ENCODE measurements at regions not wholly inside any gene's neighbourhood (a gene's known extent, or its start where the extent isn't known, plus 50 kb on each side); places are given as distances from the start of the nearest gene placed in this dataset.
A peak's percentile ranks its signal among the peaks of the same experiment; 100 is the strongest.
"Not testable (repeated sequence)": the region's sequence is repeated elsewhere in the genome, so short reads cannot be mapped to it uniquely, and the experiment has no call there.

DNA sequence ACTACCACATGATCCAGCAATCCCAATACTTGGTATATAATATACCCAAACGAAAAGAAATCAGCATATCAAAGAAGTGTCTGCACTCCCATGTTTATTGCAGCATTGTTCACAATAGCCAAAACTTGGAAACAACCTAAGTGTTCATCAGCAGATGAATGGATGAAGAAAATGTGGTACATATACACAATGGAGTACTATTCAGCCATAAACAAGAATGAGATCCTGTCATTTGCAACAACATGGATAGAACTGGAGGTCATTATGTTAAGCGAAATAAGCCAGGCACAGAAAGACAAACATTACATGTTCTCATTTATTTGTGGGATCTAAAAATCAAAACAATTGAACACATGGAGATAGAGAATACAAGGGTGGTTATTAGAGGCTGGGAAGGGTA, 176.2 kb upstream of the CAND1 start:
- no CpG with 5 or more reads among the region's 2 CpGs for WGBS (ENCODE audit: extremely low coverage, insufficient coverage, insufficient read length)
- not testable (repeated sequence) for H3K9ac ChIP-seq (ENCODE audit: low read length); H4K8ac ChIP-seq (ENCODE audit: low read depth, low read length)

DNA sequence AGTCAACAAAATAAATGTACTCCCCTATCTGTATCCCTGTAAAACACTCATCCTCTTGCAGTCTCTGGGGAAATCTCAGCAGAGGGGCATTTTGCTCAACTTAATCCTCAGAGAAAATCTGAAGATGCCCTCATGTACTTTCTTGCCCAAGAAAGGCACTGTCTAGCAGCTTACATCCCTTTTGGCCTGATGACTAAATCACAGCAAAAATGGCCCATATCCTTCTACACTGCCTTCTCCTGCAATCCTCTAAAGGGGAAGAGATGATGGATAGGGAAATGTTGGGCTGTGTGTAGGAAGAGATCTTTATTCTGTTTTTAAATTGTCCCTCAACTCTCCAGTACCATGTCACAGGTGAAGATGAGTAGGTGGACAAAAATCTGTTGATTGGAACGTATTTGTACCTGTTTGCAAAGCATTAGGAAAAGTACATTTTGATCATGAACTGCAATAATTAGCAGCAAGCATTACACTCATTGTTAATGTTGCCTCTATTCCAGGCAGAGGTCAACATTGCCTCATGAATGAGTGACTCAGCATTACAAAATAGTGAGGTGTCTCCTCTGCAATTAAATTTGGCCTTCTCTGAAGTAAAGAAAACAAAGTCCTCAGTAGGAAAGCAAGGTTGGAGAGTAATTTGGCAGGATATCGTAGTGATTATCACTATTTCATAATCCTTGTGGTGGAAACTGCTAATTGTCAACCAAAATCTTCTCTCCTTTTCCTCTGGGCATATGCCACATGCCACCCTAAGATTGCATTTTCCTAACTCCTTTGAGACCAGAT, 172.4 kb upstream of the CAND1 start:
- no CpG with 5 or more reads among the region's 2 CpGs for WGBS (ENCODE audit: extremely low coverage, insufficient coverage, insufficient read length)
- no peak overlapping the region for H2BK120ac ChIP-seq (ENCODE audit: insufficient read depth, low read length, poor library complexity)
- H2BK5ac ChIP-seq (ENCODE audit: low read depth, low read length, poor library complexity), result no peak overlapping the region

More for the DNA sequence above, 176.2 kb upstream of the CAND1 start:
- not testable (repeated sequence) for H3K4me1 ChIP-seq (ENCODE audit: control insufficient read depth in 1 of 2, insufficient read depth in 2 of 2, low read length in 2 of 2); H3K18ac ChIP-seq (ENCODE audit: low read length); H2BK5ac ChIP-seq (ENCODE audit: low read depth, low read length, poor library complexity); H2BK12ac ChIP-seq (ENCODE audit: low read length); H3K27me3 ChIP-seq (ENCODE audit: insufficient read depth, low read length); H3K4ac ChIP-seq (ENCODE audit: low read depth, low read length); H2AFZ ChIP-seq (ENCODE audit: insufficient read depth, low read length, poor library complexity); H3K79me2 ChIP-seq (ENCODE audit: control insufficient read depth, insufficient read depth, low read length, poor library complexity); H3K4me3 ChIP-seq (ENCODE audit: low read depth, low read length); DNase-seq; H4K12ac ChIP-seq (ENCODE audit: low read depth, low read length); H4K91ac ChIP-seq (ENCODE audit: low read depth, low read length); H3K27ac ChIP-seq (ENCODE audit: low read depth, low read length); H3K9me3 ChIP-seq (ENCODE audit: insufficient read depth, low read depth, low read length); H2AK5ac ChIP-seq (ENCODE audit: low read length); H3K36me3 ChIP-seq (ENCODE audit: control insufficient read depth in 1 of 2, insufficient read depth in 2 of 2, low read length in 2 of 2); H3K23ac ChIP-seq (ENCODE audit: low read length); H3K79me1 ChIP-seq (ENCODE audit: low read length); H2BK120ac ChIP-seq (ENCODE audit: insufficient read depth, low read length, poor library complexity); H3K14ac ChIP-seq (ENCODE audit: low read length); H3K4me2 ChIP-seq (ENCODE audit: low read length)

DNA sequence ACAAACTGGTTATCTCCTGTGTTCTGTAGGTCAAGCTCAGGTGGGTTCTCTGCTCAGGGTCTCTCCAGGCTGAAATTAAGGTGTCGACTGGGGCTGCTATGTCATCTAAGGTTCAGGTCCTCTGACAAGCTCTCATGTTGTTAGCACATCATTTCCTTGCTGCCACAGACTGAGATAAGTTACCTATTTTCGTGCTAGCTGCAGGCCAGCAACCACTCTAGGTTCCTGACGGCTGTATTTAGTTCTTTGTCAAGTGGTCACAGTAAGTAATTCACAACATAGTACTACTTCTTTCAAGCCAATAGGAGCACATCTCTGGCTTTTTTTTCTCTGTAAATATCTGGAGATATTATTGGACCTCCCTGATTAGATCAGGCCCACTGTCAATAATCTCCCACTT, 169.3 kb upstream of the CAND1 start:
- no peaks in the 10 kb centered on the region for H3K4me1 ChIP-seq (ENCODE audit: control insufficient read depth in 1 of 2, insufficient read depth in 2 of 2, low read length in 2 of 2)
- H2BK5ac ChIP-seq (ENCODE audit: low read depth, low read length, poor library complexity), result no peak overlapping the region
- H3K4ac ChIP-seq (ENCODE audit: low read depth, low read length), result no peak overlapping the region
- no peak overlapping the region for H3K27ac ChIP-seq (ENCODE audit: low read depth, low read length)
- no peak overlapping the region for H3K14ac ChIP-seq (ENCODE audit: low read length)
- WGBS (ENCODE audit: extremely low coverage, insufficient coverage, insufficient read length), result no CpG with 5 or more reads among the region's 3 CpGs
- no peaks in the 10 kb centered on the region for H3K27me3 ChIP-seq (ENCODE audit: insufficient read depth, low read length)
- H2AFZ ChIP-seq (ENCODE audit: insufficient read depth, low read length, poor library complexity), result no peak overlapping the region
- no peak overlapping the region for H2AK5ac ChIP-seq (ENCODE audit: low read length)
- no peaks in the 10 kb centered on the region for H3K9me3 ChIP-seq (ENCODE audit: insufficient read depth, low read depth, low read length)
- no peak overlapping the region for H2BK120ac ChIP-seq (ENCODE audit: insufficient read depth, low read length, poor library complexity)
- no peak overlapping the region for H4K8ac ChIP-seq (ENCODE audit: low read depth, low read length)
- no peaks in the 10 kb centered on the region for H3K79me2 ChIP-seq (ENCODE audit: control insufficient read depth, insufficient read depth, low read length, poor library complexity)
- H3K36me3 ChIP-seq (ENCODE audit: control insufficient read depth in 1 of 2, insufficient read depth in 2 of 2, low read length in 2 of 2), result no peaks in the 10 kb centered on the region
- H3K9ac ChIP-seq (ENCODE audit: low read length), result no peak overlapping the region
- no peak overlapping the region for H4K91ac ChIP-seq (ENCODE audit: low read depth, low read length)
- no peak overlapping the region for H3K4me2 ChIP-seq (ENCODE audit: low read length)
- H4K12ac ChIP-seq (ENCODE audit: low read depth, low read length), result no peak overlapping the region
- no peaks in the 10 kb centered on the region for H3K79me1 ChIP-seq (ENCODE audit: low read length)
- H3K23ac ChIP-seq (ENCODE audit: low read length), result no peak overlapping the region
- H2BK12ac ChIP-seq (ENCODE audit: low read length), result no peak overlapping the region
- no peak for DNase-seq
- no peak overlapping the region for H3K4me3 ChIP-seq (ENCODE audit: low read depth, low read length)
- no peak overlapping the region for H3K18ac ChIP-seq (ENCODE audit: low read length)

More for the DNA sequence above, 172.4 kb upstream of the CAND1 start:
- Histone ChIP-seq H2BK12ac (ENCODE audit: low read length) (no peak overlapping the region), H3K9me3 (ENCODE audit: insufficient read depth, low read depth, low read length) (no peaks in the 10 kb centered on the region), H3K4me3 (ENCODE audit: low read depth, low read length) (no peak overlapping the region), H3K4ac (ENCODE audit: low read depth, low read length) (no peak overlapping the region), H3K27ac (ENCODE audit: low read depth, low read length) (no peak overlapping the region), H4K91ac (ENCODE audit: low read depth, low read length) (no peak overlapping the region), H3K14ac (ENCODE audit: low read length) (no peak overlapping the region), H3K79me1 (ENCODE audit: low read length) (no peaks in the 10 kb centered on the region), H4K8ac (ENCODE audit: low read depth, low read length) (no peak overlapping the region), H3K36me3 (ENCODE audit: control insufficient read depth in 1 of 2, insufficient read depth in 2 of 2, low read length in 2 of 2) (no peaks in the 10 kb centered on the region), H3K79me2 (ENCODE audit: control insufficient read depth, insufficient read depth, low read length, poor library complexity) (no peaks in the 10 kb centered on the region), H3K18ac (ENCODE audit: low read length) (no peak overlapping the region), H3K27me3 (ENCODE audit: insufficient read depth, low read length) (no peaks in the 10 kb centered on the region), H3K4me1 (ENCODE audit: control insufficient read depth in 1 of 2, insufficient read depth in 2 of 2, low read length in 2 of 2) (no peaks in the 10 kb centered on the region), H4K12ac (ENCODE audit: low read depth, low read length) (no peak overlapping the region), H2AK5ac (ENCODE audit: low read length) (no peak overlapping the region), H3K23ac (ENCODE audit: low read length) (no peak overlapping the region), H3K9ac (ENCODE audit: low read length) (no peak overlapping the region), H2AFZ (ENCODE audit: insufficient read depth, low read length, poor library complexity) (no peak overlapping the region), H3K4me2 (ENCODE audit: low read length) (no peak overlapping the region)
- peak; percentile 40 to 62 for DNase-seq

DNA sequence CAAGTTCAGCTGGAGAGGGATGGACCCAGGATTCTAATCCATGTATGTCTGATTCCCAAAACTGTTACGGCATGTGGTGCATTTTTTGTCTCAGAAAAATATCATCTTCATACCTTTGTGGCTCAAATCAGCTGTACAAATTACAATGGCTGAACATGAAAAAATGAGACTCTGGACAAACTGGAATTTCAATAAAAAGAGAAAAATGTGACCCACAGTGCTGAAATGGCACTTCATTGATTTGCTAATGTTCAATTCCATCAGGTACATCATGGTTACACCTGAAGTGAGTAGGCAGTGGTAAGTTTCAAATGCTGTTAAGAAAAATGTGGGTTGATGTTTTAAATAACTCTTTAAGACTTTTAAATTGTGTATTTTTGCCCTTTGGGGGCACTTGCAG, 165.6 kb upstream of the CAND1 start:
- H4K12ac ChIP-seq (ENCODE audit: low read depth, low read length), result no peak overlapping the region
- H2BK12ac ChIP-seq (ENCODE audit: low read length), result no peak overlapping the region
- no peaks in the 10 kb centered on the region for H3K4me1 ChIP-seq (ENCODE audit: control insufficient read depth in 1 of 2, insufficient read depth in 2 of 2, low read length in 2 of 2)
- no peak overlapping the region for H3K4me2 ChIP-seq (ENCODE audit: low read length)
- no peak overlapping the region for H3K27ac ChIP-seq (ENCODE audit: low read depth, low read length)
- no peak overlapping the region for H3K4ac ChIP-seq (ENCODE audit: low read depth, low read length)
- H2AFZ ChIP-seq (ENCODE audit: insufficient read depth, low read length, poor library complexity), result no peak overlapping the region
- H4K91ac ChIP-seq (ENCODE audit: low read depth, low read length), result no peak overlapping the region
- no CpG with 5 or more reads among the region's 1 CpG for WGBS (ENCODE audit: extremely low coverage, insufficient coverage, insufficient read length)
- H3K36me3 ChIP-seq (ENCODE audit: control insufficient read depth in 1 of 2, insufficient read depth in 2 of 2, low read length in 2 of 2), result no peaks in the 10 kb centered on the region
- no peak overlapping the region for H2BK120ac ChIP-seq (ENCODE audit: insufficient read depth, low read length, poor library complexity)
- H3K4me3 ChIP-seq (ENCODE audit: low read depth, low read length), result no peak overlapping the region
- no peak overlapping the region for H4K8ac ChIP-seq (ENCODE audit: low read depth, low read length)
- no peak overlapping the region for H2BK5ac ChIP-seq (ENCODE audit: low read depth, low read length, poor library complexity)
- DNase-seq, result peak in 1 of 2 donors; percentile 82
- no peak overlapping the region for H3K9ac ChIP-seq (ENCODE audit: low read length)
- no peak overlapping the region for H3K18ac ChIP-seq (ENCODE audit: low read length)
- H3K23ac ChIP-seq (ENCODE audit: low read length), result no peak overlapping the region
- no peak overlapping the region for H2AK5ac ChIP-seq (ENCODE audit: low read length)
- no peaks in the 10 kb centered on the region for H3K79me2 ChIP-seq (ENCODE audit: control insufficient read depth, insufficient read depth, low read length, poor library complexity)
- peaks cover 6% of the 10 kb centered on the region for H3K9me3 ChIP-seq (ENCODE audit: insufficient read depth, low read depth, low read length)
- H3K14ac ChIP-seq (ENCODE audit: low read length), result no peak overlapping the region
- no peaks in the 10 kb centered on the region for H3K79me1 ChIP-seq (ENCODE audit: low read length)
- H3K27me3 ChIP-seq (ENCODE audit: insufficient read depth, low read length), result no peaks in the 10 kb centered on the region
